NCI-H1105 (cell line): ENCODE measurements at regions not wholly inside any gene's neighbourhood (a gene's known extent, or its start where the extent isn't known, plus 50 kb on each side); places are given as distances from the start of the nearest gene placed in this dataset.
"Not testable (repeated sequence)": the region's sequence is repeated elsewhere in the genome, so short reads cannot be mapped to it uniquely, and the experiment has no call there.

ENCODE experiments used
- DNase-seq: peaks from one replicate; lab custom pipeline; 2025; lab: John Stamatoyannopoulos, UW

GRCh38 chr16:88128556-88128955 is 177.3 kb downstream of the BANP start:
- no peak for DNase-seq

GRCh38 chr16:88129133-88129532 is 177.9 kb downstream of the BANP start:
- not testable (repeated sequence) for DNase-seq

DNA sequence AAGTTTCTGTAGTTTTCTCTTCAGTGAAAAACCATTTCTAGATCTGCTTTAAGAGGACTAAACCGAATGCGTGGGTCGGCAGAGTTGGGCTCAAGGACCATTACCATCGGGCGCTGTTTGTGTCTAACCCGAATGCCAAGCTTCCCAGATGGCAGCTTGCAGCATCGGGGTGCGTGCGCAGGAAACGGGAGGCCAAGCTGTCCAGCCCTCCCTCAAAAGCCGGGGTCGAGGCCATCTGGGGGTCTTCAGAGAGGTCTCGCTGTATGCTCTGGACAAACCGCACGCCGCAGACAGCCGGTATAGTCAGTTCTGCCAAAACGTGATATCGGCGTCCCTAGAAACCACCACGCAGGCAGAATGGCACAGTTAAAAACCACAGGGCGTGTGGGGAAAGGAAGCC is 178.8 kb downstream of the BANP start:
- no peak for DNase-seq

DNA sequence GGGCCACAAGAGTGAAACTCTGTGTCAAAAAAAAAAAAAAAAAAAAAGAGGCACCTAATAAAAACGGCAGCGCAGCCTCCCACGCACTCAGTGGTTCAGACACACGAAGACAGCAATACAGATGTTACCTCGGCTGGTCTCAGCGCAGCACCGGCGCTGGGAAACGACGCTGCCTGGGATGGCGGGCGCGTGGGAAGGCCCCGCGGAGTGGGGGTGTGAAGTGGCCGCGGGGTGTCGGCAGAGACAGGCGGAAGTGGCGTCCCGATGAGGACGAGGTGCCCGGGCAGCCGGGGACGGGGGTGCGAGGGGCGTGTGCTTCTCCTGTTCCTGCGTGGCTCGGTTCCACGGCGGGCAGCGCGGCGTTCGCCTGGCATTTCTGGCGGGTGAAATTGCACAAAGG is 179.4 kb downstream of the BANP start:
- no peak for DNase-seq

GRCh38 chr16:88131256-88131655 is 180.0 kb downstream of the BANP start:
- no peak for DNase-seq

GRCh38 chr16:88131966-88132365 is 180.7 kb downstream of the BANP start:
- no peak for DNase-seq

GRCh38 chr16:88132836-88133506 is 181.7 kb downstream of the BANP start:
- no peak for DNase-seq

GRCh38 chr16:88133507-88133843 is 182.2 kb downstream of the BANP start:
- no peak for DNase-seq

- DNase-seq = not testable (repeated sequence)
These were observed 183.1 kb downstream of the BANP start for GRCh38 chr16:88134172-88134898.

DNA sequence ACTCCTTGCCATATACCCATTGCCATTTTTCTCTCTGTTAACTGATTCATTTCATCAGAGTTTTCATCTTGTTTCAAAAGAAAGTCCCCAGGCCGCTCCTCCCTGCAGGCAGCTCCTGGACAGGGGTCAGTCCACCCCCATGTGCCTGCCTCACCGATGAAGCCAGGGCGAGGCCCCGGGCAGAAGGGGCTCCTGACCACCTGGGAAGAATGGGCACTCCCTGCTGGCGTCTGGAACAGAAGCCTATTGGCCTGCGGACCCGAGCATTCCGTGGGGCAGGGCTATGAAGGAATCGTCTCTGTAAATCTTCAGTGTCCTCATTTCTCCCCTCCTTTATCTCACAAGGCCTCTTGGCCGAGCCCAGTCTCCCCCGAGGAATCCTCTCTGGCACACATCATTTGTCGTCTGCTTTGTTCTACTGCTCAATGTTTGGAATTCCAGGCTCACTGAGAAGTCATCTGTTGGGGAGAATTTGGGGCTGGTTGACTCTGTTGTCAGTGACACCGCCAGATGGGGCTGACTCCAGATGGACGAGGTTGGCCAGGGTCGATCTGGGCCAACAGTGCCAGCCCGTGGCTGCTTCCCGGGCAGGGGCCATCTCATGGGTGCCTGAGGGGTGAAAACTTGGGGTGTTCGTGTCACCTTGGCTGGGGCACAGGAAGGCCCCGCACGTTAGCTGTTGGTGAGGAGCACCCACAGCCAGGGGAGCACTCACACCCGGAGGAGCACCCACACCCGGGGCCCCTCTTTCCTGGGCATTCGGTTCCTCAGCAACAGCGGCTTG is 183.9 kb downstream of the BANP start:
- DNase-seq = not testable (repeated sequence)

DNA sequence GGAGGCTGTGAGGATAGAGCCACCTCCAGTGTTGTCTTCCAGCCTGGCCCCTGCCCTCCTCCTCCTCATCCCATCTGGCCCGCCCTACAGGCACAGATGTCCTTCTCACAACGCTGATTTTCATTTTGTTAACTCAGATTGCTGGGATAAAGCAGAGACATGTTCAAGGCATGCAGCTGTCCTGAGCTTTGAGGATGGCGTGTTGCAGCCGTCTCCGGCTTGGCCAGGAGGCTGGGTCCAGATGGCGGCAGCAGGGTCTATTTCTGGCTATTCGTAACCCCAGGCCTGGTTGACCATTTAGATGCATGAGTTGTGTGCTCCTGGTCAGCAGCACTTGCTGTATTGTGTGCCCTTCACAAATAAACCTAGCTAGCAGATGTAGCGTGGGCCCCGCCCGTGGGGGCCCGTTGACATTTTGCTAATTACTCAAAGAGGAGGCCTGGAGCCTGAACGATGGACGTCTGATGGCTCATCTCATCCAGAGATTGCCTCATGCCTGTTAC is 185.0 kb downstream of the BANP start:
- DNase-seq = not testable (repeated sequence)

- DNase-seq = not testable (repeated sequence)
These were observed 185.7 kb downstream of the BANP start for GRCh38 chr16:88136939-88137338.

DNA sequence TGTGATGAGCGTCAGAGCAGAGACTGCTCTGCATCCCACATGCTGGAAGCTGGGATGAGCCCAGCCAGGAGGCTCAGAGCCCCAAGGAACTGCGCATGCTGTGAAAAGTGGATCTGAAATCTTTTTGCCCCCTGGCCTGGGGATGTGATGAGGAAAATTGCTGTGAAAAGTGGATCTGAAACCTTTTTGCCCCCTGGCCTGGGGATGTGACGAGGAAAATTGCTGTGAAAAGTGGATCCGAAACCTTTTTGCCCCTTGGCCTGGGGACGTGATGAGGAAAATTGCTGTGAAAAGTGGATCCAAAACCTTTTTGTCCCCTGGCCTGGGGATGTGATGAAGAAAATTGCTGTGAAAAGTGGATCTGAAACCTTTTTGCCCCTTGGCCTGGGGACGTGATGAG is 187.9 kb downstream of the BANP start:
- DNase-seq = not testable (repeated sequence)

GRCh38 chr16:88140195-88140594 is 189.0 kb downstream of the BANP start:
- DNase-seq = not testable (repeated sequence)

GRCh38 chr16:88141580-88141979 is 190.3 kb downstream of the BANP start:
- DNase-seq = no peak

GRCh38 chr16:88142056-88142935 is 191.1 kb downstream of the BANP start:
- DNase-seq = not testable (repeated sequence)

GRCh38 chr16:88143122-88144027 is 192.1 kb downstream of the BANP start:
- not testable (repeated sequence) for DNase-seq

DNA sequence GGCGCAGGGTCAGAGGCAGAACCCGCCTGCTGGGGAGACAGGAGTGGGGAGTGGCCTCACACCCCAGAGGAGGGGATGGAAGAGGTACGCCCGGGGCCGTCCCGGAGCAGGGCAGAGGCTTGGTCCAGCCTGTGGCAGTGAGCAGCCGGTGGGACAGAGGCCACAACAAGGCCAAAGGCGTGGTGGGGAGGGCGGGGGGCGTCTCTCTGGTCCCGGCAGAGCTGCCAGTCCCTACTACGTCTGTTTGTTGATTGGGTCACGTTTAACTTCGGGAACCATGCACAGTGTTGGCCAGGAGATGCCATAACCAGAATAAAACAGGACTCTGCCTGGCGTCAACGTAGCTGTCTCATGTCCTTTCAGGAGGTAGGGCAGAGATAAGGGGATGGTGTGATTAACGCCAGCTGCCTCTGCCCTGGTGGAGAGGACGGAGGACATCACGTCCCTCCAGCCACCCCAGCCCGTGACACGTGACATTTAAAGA is 192.8 kb downstream of the BANP start:
- no peak for DNase-seq

- not testable (repeated sequence) for DNase-seq
These were observed 194.1 kb downstream of the BANP start for GRCh38 chr16:88145376-88145775.

- DNase-seq = not testable (repeated sequence)
These were observed 194.7 kb downstream of the BANP start for GRCh38 chr16:88145824-88146405.
